Neural cell (in vitro differentiated cells): ENCODE measurements at regions not wholly inside any gene's neighbourhood (a gene's known extent, or its start where the extent isn't known, plus 50 kb on each side); places are given as distances from the start of the nearest gene placed in this dataset.

Experiments used
- H2AFZ ChIP-seq: fragments of 200-600, 300-800 bp; sonication (generic), shearing (Covaris generic); 2 replicates; pipeline ENCODE4 v1.6.0; 2014; ENCODE audit warnings: low read depth, mild to moderate bottlenecking, antibody characterized with exemption, low read length, moderate library complexity
- H3F3A ChIP-seq: fragments of 200-600 bp; shearing (Covaris generic); 2 replicates; pipeline ENCODE4 v1.6.1; 2016; ENCODE audit warnings: mild to moderate bottlenecking, moderate library complexity, mixed read lengths, antibody characterized with exemption, low read length; ENCODE audit not compliant: insufficient read depth, poor library complexity, severe bottlenecking
- H3K27ac ChIP-seq: fragments of 200-600, 300-800 bp; sonication (generic), shearing (Covaris generic); 2 replicates; pipeline ENCODE4 v1.5.1; 2014; ENCODE audit warnings: mild to moderate bottlenecking, low read length, moderate library complexity
- H3K27me3 ChIP-seq: fragments of 300-800, 200-600 bp; sonication (generic), shearing (Covaris generic); 2 replicates; pipeline ENCODE4 v1.6.0; 2014; ENCODE audit warnings: mild to moderate bottlenecking, low read depth, low read length, moderate library complexity; ENCODE audit not compliant: insufficient read depth
- H3K36me3 ChIP-seq: fragments of 300-800, 200-600 bp; sonication (generic), shearing (Covaris generic); 2 replicates; pipeline ENCODE4 v1.5.1; 2014; ENCODE audit warnings: mild to moderate bottlenecking, antibody characterized with exemption, low read length, moderate library complexity; ENCODE audit not compliant: insufficient read depth
- H3K4me2 ChIP-seq: fragments of 300-800, 200-600 bp; sonication (generic), shearing (Covaris generic); 2 replicates; pipeline ENCODE4 v1.6.0; 2014; ENCODE audit warnings: mild to moderate bottlenecking, low read length
- H3K4me3 ChIP-seq: fragments of 300-800, 200-600 bp; sonication (generic), shearing (Covaris generic); 2 replicates; pipeline ENCODE4 v1.5.1; 2014; ENCODE audit warnings: mild to moderate bottlenecking, low read length, moderate library complexity
- H3K79me2 ChIP-seq: fragments of 200-600 bp; shearing (Covaris generic); replicated peaks from 2 replicates; pipeline ENCODE4 v1.6.0; 2014; ENCODE audit warnings: mild to moderate bottlenecking, low read length, moderate library complexity; ENCODE audit not compliant: insufficient read depth
- H3K9ac ChIP-seq: fragments of 300-800, 200-600 bp; sonication (generic), shearing (Covaris generic); 2 replicates; pipeline ENCODE4 v1.6.1; 2016; ENCODE audit warnings: mild to moderate bottlenecking, low read length, mixed read lengths
- H3K9me2 ChIP-seq: fragments of 200-600 bp; shearing (Covaris generic); 2 replicates; pipeline ENCODE4 v1.6.1; 2016; ENCODE audit warnings: mild to moderate bottlenecking, low read length, mixed read lengths; ENCODE audit not compliant: insufficient read depth
- H3K9me3 ChIP-seq: fragments of 200-600, 300-800 bp; sonication (generic), shearing (Covaris generic); 2 replicates; pipeline ENCODE4 v1.6.1; 2016; ENCODE audit warnings: mild to moderate bottlenecking, mixed run types, low read length, moderate library complexity, mixed read lengths
- H4K20me1 ChIP-seq: fragments of 200-600 bp; shearing (Covaris generic); 2 replicates; pipeline ENCODE4 v1.6.1; 2016; ENCODE audit warnings: mild to moderate bottlenecking, mixed run types; ENCODE audit not compliant: insufficient read depth
- EP300 ChIP-seq: fragments of 450-650 bp; conservative IDR thresholded peaks from 2 replicates; pipeline ENCODE4 v1.6.1; 2014; ENCODE audit warnings: antibody characterized with exemption, mild to moderate bottlenecking, moderate library complexity; ENCODE audit not compliant: poor library complexity, severe bottlenecking
- EZH2 ChIP-seq: fragments of 200-600, 300-800 bp; shearing (Covaris generic), sonication (generic); IDR thresholded peaks from 2 replicates; pipeline ENCODE4 v1.6.1; 2014; ENCODE audit warnings: antibody characterized with exemption, low read length, borderline replicate concordance, mild to moderate bottlenecking; ENCODE audit not compliant: insufficient read depth, poor library complexity, severe bottlenecking
- MXI1 ChIP-seq: fragments of 450-650 bp; conservative IDR thresholded peaks from 2 replicates; pipeline ENCODE4 v1.6.1; 2014; ENCODE audit warnings: antibody characterized with exemption, mild to moderate bottlenecking; ENCODE audit not compliant: poor library complexity, severe bottlenecking
- POLR2AphosphoS5 ChIP-seq: IDR thresholded peaks from 2 replicates; pipeline ENCODE4 v1.6.1; 2012
- RAD21 ChIP-seq: fragments of 450-650 bp; conservative IDR thresholded peaks from 2 replicates; pipeline ENCODE4 v1.6.1; 2014; ENCODE audit warnings: antibody characterized with exemption, mild to moderate bottlenecking, moderate library complexity
- SMC3 ChIP-seq: fragments of 450-650 bp; conservative IDR thresholded peaks from 2 replicates; pipeline ENCODE4 v1.6.1; 2014; ENCODE audit warnings: antibody characterized with exemption, mild to moderate bottlenecking, moderate library complexity; ENCODE audit not compliant: poor library complexity
- TAF1 ChIP-seq: IDR thresholded peaks from 2 replicates; pipeline ENCODE4 v1.6.1; 2012; ENCODE audit warnings: low read depth
- TF ChIP-seq, protein P1 (sequence below): fragments of 450-650 bp; IDR thresholded peaks from 2 replicates; pipeline ENCODE4 v1.5.1; 2014; ENCODE audit warnings: antibody characterized with exemption, mild to moderate bottlenecking, moderate library complexity; ENCODE audit not compliant: poor library complexity, severe bottlenecking
- TF ChIP-seq, protein P2 (sequence below): IDR thresholded peaks from 2 replicates; pipeline ENCODE4 v1.6.1; 2012; ENCODE audit warnings: borderline replicate concordance

DNA sequence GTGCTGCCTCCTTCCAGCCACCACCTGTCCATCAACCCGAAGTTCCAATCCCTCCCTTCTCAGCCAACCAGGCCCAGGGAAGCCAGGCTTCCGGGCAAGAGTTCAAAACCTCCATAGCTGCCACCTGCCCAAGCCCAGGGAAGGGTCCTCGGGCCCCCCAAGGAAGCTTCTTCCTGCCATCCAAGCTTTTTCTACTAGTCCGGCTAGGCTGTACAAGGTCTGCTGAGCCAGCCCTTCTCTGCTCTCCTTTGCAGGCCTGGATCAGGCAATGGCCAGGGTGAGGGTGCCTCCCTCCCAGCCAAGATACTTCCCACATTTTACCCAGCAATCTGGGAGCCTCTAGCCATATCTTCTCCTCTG is 96.2 kb downstream of the PJA1 start:
- Histone ChIP-seq H3K4me2 (no peak overlapping the region), H3K9me3 (no peaks in the 10 kb centered on the region), H3K27ac (no peak overlapping the region), H3K9ac (no peak overlapping the region), H3F3A (no peaks in the 10 kb centered on the region), H3K9me2 (no peaks in the 10 kb centered on the region), H3K27me3 (no peaks in the 10 kb centered on the region), H3K79me2 (no peaks in the 10 kb centered on the region), H3K36me3 (no peaks in the 10 kb centered on the region), H4K20me1 (no peaks in the 10 kb centered on the region), H3K4me3 (no peak overlapping the region), H2AFZ (no peak overlapping the region)
- TF ChIP-seq TAF1 = no peak
- no peak for TF ChIP-seq MXI1
- no peak for TF ChIP-seq SMC3

DNA sequence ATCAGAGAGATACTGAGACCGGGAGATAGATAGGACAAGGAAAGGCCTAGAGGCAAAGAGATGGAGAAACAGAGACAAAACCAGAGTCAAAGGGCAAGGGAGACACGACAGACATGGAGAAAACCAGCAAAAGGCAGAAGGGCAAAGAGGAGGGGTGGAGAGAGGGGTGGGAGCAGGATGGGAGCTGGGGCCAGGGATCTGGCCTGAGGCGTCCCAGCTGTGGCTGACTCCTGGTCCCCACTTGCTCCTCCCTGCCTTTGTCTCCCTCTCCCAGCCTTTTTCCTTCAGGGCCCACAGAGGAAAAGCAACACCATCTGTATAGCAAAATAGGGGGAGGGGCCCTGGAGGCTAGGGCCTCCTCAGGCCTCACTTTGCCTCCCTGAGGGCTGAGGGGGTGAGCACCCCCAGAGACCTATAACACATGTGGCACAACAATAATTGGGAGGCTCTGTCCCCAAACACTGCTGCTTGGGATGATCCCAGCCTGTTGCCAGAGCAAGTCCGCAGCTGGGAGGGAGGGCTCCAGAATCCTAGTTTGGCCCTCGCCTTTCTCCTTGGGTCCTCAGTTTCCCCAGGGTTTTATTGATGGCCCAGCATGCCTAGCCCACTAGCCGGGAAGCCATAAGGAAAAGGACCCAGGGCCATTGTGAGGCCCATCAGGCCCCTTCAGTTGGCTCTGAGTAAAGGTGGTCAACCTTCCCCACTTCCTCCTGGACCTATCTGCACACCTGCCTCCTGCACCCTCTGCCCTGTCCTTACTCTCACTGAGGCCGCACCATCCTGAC is 96.8 kb downstream of the PJA1 start:
- Histone ChIP-seq H4K20me1 (no peaks in the 10 kb centered on the region), H3K36me3 (no peaks in the 10 kb centered on the region), H3K4me3 (no peak overlapping the region), H3K27me3 (no peaks in the 10 kb centered on the region), H3K9me2 (no peaks in the 10 kb centered on the region), H2AFZ (no peak overlapping the region), H3K79me2 (no peaks in the 10 kb centered on the region), H3K9me3 (no peaks in the 10 kb centered on the region), H3F3A (no peaks in the 10 kb centered on the region), H3K9ac (no peak overlapping the region), H3K4me2 (no peak overlapping the region), H3K27ac (no peak overlapping the region)
- TF ChIP-seq TAF1 (no peak), RAD21 (no peak), POLR2AphosphoS5 (no peak), EP300 (no peak), MXI1 (no peak), SMC3 (no peak), EZH2 (no peak)
- TF ChIP-seq, protein P1, sequence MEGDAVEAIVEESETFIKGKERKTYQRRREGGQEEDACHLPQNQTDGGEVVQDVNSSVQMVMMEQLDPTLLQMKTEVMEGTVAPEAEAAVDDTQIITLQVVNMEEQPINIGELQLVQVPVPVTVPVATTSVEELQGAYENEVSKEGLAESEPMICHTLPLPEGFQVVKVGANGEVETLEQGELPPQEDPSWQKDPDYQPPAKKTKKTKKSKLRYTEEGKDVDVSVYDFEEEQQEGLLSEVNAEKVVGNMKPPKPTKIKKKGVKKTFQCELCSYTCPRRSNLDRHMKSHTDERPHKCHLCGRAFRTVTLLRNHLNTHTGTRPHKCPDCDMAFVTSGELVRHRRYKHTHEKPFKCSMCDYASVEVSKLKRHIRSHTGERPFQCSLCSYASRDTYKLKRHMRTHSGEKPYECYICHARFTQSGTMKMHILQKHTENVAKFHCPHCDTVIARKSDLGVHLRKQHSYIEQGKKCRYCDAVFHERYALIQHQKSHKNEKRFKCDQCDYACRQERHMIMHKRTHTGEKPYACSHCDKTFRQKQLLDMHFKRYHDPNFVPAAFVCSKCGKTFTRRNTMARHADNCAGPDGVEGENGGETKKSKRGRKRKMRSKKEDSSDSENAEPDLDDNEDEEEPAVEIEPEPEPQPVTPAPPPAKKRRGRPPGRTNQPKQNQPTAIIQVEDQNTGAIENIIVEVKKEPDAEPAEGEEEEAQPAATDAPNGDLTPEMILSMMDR = no peak
- TF ChIP-seq, protein P2, sequence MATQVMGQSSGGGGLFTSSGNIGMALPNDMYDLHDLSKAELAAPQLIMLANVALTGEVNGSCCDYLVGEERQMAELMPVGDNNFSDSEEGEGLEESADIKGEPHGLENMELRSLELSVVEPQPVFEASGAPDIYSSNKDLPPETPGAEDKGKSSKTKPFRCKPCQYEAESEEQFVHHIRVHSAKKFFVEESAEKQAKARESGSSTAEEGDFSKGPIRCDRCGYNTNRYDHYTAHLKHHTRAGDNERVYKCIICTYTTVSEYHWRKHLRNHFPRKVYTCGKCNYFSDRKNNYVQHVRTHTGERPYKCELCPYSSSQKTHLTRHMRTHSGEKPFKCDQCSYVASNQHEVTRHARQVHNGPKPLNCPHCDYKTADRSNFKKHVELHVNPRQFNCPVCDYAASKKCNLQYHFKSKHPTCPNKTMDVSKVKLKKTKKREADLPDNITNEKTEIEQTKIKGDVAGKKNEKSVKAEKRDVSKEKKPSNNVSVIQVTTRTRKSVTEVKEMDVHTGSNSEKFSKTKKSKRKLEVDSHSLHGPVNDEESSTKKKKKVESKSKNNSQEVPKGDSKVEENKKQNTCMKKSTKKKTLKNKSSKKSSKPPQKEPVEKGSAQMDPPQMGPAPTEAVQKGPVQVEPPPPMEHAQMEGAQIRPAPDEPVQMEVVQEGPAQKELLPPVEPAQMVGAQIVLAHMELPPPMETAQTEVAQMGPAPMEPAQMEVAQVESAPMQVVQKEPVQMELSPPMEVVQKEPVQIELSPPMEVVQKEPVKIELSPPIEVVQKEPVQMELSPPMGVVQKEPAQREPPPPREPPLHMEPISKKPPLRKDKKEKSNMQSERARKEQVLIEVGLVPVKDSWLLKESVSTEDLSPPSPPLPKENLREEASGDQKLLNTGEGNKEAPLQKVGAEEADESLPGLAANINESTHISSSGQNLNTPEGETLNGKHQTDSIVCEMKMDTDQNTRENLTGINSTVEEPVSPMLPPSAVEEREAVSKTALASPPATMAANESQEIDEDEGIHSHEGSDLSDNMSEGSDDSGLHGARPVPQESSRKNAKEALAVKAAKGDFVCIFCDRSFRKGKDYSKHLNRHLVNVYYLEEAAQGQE = no peak
